Ovary (tissue), 7 donors: ENCODE measurements at regions not wholly inside any gene's neighbourhood (a gene's known extent, or its start where the extent isn't known, plus 50 kb on each side); places are given as distances from the start of the nearest gene placed in this dataset.
"Not testable (repeated sequence)": the region's sequence is repeated elsewhere in the genome, so short reads cannot be mapped to it uniquely, and the experiment has no call there.

Experiments
- DNase-seq, 5 donors: peaks; one replicate each; pipeline ENCODE4 v3.0.0-alpha.2; 2019 to 2020
- H3K27ac ChIP-seq, 2 donors: fragments of 200-600 bp; one replicate each; pipeline versions ENCODE4 v1.5.1 to v1.8.0; 2019 to 2022
- H3K27me3 ChIP-seq: fragments of 200-600 bp; one replicate; pipeline ENCODE4 v1.8.0; 2022
- H3K36me3 ChIP-seq: fragments of 200-600 bp; sonication (generic); one replicate; pipeline ENCODE4 v1.5.1; 2019
- H3K4me1 ChIP-seq: one replicate; pipeline ENCODE4 v1.8.1; 2013; ENCODE audit warnings: mild to moderate bottlenecking, moderate library complexity; ENCODE audit not compliant: insufficient read depth
- H3K4me3 ChIP-seq: fragments of 200-600 bp; sonication (generic); one replicate; pipeline ENCODE4 v1.5.1; 2017
- H3K9me3 ChIP-seq, 2 donors: fragments of 200-600 bp in 1 of 2; sonication (generic) in 1 of 2; one replicate each; pipeline versions ENCODE4 v1.5.1 to v1.8.1; 2013 to 2019; ENCODE audit warnings: mild to moderate bottlenecking in 1 of 2, moderate library complexity in 1 of 2
- EP300 ChIP-seq: sonication (generic); formaldehyde crosslinking; IDR thresholded peaks from one replicate; pipeline ENCODE4 v1.6.1; 2017; ENCODE audit warnings: antibody characterized with exemption
- POLR2A ChIP-seq: fragments of 450-650 bp; IDR thresholded peaks from one replicate; pipeline ENCODE4 v1.6.1; 2017; ENCODE audit warnings: antibody characterized with exemption, mild to moderate bottlenecking, moderate library complexity
- WGBS, 3 donors: extraction: QIAGEN DNeasy Blood & Tissue Kit in 1 of 3; methylation state at CpG; one replicate each; pipeline versions ENCODE4 v1.1.5 to v1.1.7; 2013 to 2017; 5-methylcytosine and 5-hydroxymethylcytosine counted together
- intact Hi-C, 4 donors: fragments of 100-400 bp; cut with DNase I; formaldehyde crosslinking; loops; one replicate each; pipeline versions ENCODE4 v1.11.0 to v1.15.1; 2022 to 2023
- TF ChIP-seq, protein P1 (sequence below), 3 donors: fragments of 450-650 bp in 2 of 3; fragments of 200-600 bp in 1 of 3; IDR thresholded peaks; one replicate each; pipeline versions ENCODE4 v1.5.1 to v1.8.0; 2016 to 2022; ENCODE audit warnings: antibody characterized with exemption in 3 of 3, mild to moderate bottlenecking in 1 of 3
- donor health status: DM: no; HTN: no; CAD: no; lungs with moderate emphysema.
- donor health status: DM: no; HTN: no; CAD: no.
- donor health status: Bipolar disorder and iron deficiency.
- donor health status: DM: no; HTN: no; CAD: no.
- donor health status: DM: yes; HTN: yes; CAD: no.

DNA sequence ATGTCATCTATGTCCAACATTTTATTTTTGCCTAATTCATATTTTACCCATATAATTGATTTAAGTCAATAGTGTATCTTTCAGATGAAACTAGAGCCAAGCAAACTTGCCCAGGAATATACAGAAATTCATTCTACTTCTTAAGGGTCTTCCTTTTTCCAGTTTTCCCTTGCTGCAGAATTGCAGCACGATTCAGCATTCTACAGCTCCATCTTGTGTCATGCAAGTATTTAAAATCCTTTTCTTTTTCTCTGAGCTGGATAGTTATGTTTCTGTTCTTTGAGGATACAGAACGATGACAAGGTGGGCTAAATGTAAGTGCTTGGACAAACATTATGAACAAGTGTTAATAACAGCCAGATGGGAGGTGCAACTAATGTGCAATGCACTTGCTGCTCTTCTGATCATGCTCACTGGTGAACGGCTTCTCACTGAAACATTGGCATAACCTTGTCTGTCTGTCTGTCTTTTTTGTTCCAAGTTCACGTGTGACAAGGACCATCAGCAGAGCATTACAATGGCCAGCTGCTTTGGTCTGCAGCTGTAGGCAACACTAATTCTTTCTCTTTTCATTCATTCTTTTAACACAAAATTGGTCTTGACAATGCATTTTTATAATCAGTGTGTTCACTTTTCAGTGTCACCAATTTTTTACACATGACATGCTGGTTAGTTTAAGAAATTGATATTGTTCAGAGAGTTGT lies 1821.7 kb downstream of the ARAP2 start:
- TF ChIP-seq, protein P1, sequence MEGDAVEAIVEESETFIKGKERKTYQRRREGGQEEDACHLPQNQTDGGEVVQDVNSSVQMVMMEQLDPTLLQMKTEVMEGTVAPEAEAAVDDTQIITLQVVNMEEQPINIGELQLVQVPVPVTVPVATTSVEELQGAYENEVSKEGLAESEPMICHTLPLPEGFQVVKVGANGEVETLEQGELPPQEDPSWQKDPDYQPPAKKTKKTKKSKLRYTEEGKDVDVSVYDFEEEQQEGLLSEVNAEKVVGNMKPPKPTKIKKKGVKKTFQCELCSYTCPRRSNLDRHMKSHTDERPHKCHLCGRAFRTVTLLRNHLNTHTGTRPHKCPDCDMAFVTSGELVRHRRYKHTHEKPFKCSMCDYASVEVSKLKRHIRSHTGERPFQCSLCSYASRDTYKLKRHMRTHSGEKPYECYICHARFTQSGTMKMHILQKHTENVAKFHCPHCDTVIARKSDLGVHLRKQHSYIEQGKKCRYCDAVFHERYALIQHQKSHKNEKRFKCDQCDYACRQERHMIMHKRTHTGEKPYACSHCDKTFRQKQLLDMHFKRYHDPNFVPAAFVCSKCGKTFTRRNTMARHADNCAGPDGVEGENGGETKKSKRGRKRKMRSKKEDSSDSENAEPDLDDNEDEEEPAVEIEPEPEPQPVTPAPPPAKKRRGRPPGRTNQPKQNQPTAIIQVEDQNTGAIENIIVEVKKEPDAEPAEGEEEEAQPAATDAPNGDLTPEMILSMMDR (IDR thresholded peaks at IDR 0.05): no peak
- TF ChIP-seq EP300: no peak
- no peak for TF ChIP-seq POLR2A
- WGBS, 3 donors: 9 to 39% (median 11%) methylated on average over 4 of the region's 4 CpGs
- no peaks in the 10 kb centered on the region for H3K4me1 ChIP-seq
- intact Hi-C loops: no loop called here
- H3K4me3 ChIP-seq: no peak overlapping the region
- H3K36me3 ChIP-seq: no peaks in the 10 kb centered on the region
- DNase-seq: no peak
- H3K27ac ChIP-seq: no peak overlapping the region
- no peaks in the 10 kb centered on the region for H3K9me3 ChIP-seq
- H3K27me3 ChIP-seq: no peaks in the 10 kb centered on the region

DNA sequence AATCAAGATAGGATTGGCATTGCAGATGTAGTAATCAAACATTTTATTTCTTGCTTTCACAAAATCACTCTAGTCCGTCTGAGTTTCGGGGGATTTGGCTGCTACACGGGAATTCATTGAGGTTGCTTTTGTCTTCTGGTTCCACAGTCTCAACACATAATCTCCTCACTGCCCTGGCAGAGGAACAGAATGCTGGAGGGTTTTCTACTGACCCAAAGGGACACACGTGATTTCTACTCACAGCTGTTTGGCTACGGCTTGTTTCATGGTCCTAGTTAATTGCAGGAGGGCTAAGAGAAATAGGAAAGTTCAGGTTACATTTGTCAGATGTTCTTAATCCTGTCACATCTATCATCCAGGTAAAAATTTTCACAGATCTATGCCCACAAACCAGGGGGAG lies 1811.6 kb downstream of the ARAP2 start:
- DNase-seq: no peak
- Histone ChIP-seq H3K36me3 (no peaks in the 10 kb centered on the region), H3K27ac (no peak overlapping the region), H3K4me3 (no peak overlapping the region), H3K27me3 (no peaks in the 10 kb centered on the region), H3K9me3 (no peaks in the 10 kb centered on the region), H3K4me1 (no peaks in the 10 kb centered on the region)
- TF ChIP-seq, protein P1 (IDR thresholded peaks at IDR 0.05): no peak
- TF ChIP-seq POLR2A: no peak
- no peak for TF ChIP-seq EP300
- 79 to 88% (median 84%) methylated on average over 5 of the region's 5 CpGs for WGBS, 3 donors
- intact Hi-C loops: no loop called here

DNA sequence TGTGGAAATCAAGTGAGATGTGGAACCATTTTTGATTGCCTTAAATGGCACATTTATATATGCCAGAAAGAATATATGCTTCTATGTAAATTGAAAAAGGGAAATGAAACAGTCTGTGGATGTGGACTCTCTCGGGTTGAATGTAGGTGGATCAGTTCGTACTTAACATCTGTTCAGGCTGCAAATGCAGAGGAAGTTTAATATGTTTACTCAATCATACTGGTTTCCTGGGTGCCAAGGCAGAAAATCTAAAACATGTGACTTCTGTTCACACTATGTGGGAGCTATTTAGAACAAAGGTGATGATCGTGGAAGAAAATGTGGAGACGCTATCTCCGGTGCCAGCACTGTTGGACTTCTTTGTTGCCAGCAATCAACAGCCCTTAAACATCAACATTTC lies 1809.9 kb downstream of the ARAP2 start:
- DNase-seq, H3K4me3 ChIP-seq, H3K27ac ChIP-seq, H3K36me3 ChIP-seq, intact Hi-C loops, H3K4me1 ChIP-seq, H3K27me3 ChIP-seq, H3K9me3 ChIP-seq: not testable (repeated sequence)
- 32 to 64% (median 49%) methylated on average over 5 of the region's 5 CpGs for WGBS, 3 donors

DNA sequence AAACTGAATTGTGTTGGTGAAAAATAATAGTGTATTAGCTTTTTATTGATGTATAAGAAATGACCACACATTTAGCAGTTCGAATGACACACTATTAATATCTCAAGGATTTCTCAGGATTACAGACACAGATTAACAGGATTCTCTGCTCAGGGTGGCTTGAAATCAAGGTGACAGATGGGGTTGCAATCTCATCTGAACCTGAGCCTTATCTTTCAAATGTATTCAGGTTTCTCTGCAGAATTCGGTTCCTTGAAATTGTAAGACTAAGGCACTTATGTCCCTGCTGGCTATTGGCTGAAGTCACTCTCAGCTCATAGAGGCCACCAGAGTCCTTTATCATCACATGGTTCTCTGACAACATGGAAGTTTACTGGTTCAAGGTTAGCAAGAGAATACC lies 1780.1 kb downstream of the ARAP2 start:
- no peaks in the 10 kb centered on the region for H3K4me1 ChIP-seq
- no peak overlapping the region for H3K4me3 ChIP-seq
- H3K27me3 ChIP-seq: no peaks in the 10 kb centered on the region
- DNase-seq: no peak
- no peaks in the 10 kb centered on the region for H3K36me3 ChIP-seq
- no peaks in the 10 kb centered on the region for H3K9me3 ChIP-seq
- WGBS, 3 donors: 70 to 87% (median 72%) methylated on average over 2 of the region's 2 CpGs
- H3K27ac ChIP-seq: no peak overlapping the region
- TF ChIP-seq POLR2A (no peak), EP300 (no peak)
- TF ChIP-seq, protein P1 (IDR thresholded peaks at IDR 0.05): no peak
- intact Hi-C loops: no loop called here

DNA sequence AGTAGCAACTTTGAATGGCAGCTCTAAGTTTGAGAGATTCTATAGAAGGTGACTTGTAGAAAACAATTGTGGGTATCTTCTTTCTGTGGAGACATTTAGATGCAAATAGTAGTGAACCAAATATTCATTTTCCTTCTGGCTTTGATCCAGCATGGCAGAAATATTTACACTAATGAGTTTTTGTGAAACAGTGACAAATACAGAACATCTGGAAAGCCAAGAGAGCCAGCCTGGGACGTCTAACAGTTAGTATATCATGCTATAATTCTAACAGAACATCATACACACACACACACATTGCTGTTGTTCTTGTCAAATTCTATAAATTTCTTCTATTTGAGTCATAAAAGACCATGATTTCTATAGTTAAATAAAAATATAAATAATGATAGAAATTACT lies 1777.9 kb downstream of the ARAP2 start:
- Histone ChIP-seq H3K9me3 (no peaks in the 10 kb centered on the region), H3K4me3 (no peak overlapping the region), H3K4me1 (no peaks in the 10 kb centered on the region), H3K36me3 (no peaks in the 10 kb centered on the region), H3K27me3 (no peaks in the 10 kb centered on the region), H3K27ac (no peak overlapping the region)
- no peak for DNase-seq
- no peak for TF ChIP-seq EP300
- TF ChIP-seq, protein P1 (IDR thresholded peaks at IDR 0.05): no peak
- no peak for TF ChIP-seq POLR2A
- intact Hi-C loops: no loop called here
- WGBS, 3 donors: 9 to 17% (median 14%) methylated on average over 1 of the region's 1 CpG
